22Rv1 (cell line): ENCODE measurements at regions not wholly inside any gene's neighbourhood (a gene's known extent, or its start where the extent isn't known, plus 50 kb on each side); places are given as distances from the start of the nearest gene placed in this dataset.

Experiments
- ZFX ChIP-seq: fragments of 450-650 bp; IDR thresholded peaks from 2 replicates; pipeline ENCODE4 v1.6.1; 2017; ENCODE audit warnings: antibody characterized with exemption, borderline replicate concordance
- TF ChIP-seq, protein P1 (sequence below): fragments of 450-650 bp; IDR thresholded peaks from 2 replicates; pipeline ENCODE4 v1.5.1; 2017; ENCODE audit warnings: mild to moderate bottlenecking

GRCh38 chr10:10794046-10794445 lies 223.6 kb upstream of the CELF2 start:
- TF ChIP-seq, protein P1, sequence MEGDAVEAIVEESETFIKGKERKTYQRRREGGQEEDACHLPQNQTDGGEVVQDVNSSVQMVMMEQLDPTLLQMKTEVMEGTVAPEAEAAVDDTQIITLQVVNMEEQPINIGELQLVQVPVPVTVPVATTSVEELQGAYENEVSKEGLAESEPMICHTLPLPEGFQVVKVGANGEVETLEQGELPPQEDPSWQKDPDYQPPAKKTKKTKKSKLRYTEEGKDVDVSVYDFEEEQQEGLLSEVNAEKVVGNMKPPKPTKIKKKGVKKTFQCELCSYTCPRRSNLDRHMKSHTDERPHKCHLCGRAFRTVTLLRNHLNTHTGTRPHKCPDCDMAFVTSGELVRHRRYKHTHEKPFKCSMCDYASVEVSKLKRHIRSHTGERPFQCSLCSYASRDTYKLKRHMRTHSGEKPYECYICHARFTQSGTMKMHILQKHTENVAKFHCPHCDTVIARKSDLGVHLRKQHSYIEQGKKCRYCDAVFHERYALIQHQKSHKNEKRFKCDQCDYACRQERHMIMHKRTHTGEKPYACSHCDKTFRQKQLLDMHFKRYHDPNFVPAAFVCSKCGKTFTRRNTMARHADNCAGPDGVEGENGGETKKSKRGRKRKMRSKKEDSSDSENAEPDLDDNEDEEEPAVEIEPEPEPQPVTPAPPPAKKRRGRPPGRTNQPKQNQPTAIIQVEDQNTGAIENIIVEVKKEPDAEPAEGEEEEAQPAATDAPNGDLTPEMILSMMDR = no peak
- TF ChIP-seq ZFX = no peak
